Esophagus squamous epithelium (tissue), 4 donors: ENCODE measurements at regions not wholly inside any gene's neighbourhood (a gene's known extent, or its start where the extent isn't known, plus 50 kb on each side); places are given as distances from the start of the nearest gene placed in this dataset.

Experiments used
- CTCF ChIP-seq, 6 experiments: fragments of 450-650 bp in 4 of 6; fragments of 200-600 bp in 2 of 6; sonication (generic) in 2 of 6; IDR thresholded peaks; one replicate each; pipeline ENCODE4 v1.5.1; 2016 to 2019; ENCODE audit warnings: antibody characterized with exemption in 6 of 6, mild to moderate bottlenecking in 4 of 6, moderate library complexity in 4 of 6
- POLR2A ChIP-seq, 4 donors: fragments of 450-650 bp; IDR thresholded peaks; one replicate each; pipeline ENCODE4 v1.6.1; 2017; ENCODE audit warnings: antibody characterized with exemption in 4 of 4, mild to moderate bottlenecking in 4 of 4, moderate library complexity in 3 of 4

GRCh38 chr15:69814932-69815331, 282.8 kb downstream of the TLE3 start:
- TF ChIP-seq CTCF (IDR thresholded peaks at IDR 0.05) = no peak
- no peak for TF ChIP-seq POLR2A (IDR thresholded peaks at IDR 0.05)
